ENCODE measurements at regions not wholly inside any gene's neighbourhood (a gene's known extent, or its start where the extent isn't known, plus 50 kb on each side); places are given as distances from the start of the nearest gene placed in this dataset.

DNA sequence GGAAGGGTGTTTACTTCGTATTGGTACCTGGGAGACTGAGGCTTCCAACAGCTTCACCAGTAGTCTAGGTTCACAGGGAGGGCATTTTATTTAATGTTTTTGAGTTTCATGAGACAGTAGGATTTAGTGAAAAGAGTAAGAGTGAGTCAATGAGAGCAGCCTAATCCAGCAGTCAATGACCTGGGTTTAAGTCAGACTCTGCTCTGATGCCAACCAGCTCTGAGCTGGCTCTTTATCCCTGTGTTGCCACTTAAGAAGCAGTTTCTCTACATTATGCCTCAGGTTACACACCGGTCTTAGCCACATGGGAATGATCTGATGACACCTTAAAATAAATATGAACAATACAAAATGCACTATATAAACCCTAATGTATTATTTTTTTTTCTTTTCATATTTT lies 59.4 kb upstream of the KCNMB2 start:
- no peak overlapping the region for H3K4me3 ChIP-seq (ENCODE audit: low read depth, low read length)
- no peak for DNase-seq (ENCODE audit: low read depth)
- TF ChIP-seq, protein P1, sequence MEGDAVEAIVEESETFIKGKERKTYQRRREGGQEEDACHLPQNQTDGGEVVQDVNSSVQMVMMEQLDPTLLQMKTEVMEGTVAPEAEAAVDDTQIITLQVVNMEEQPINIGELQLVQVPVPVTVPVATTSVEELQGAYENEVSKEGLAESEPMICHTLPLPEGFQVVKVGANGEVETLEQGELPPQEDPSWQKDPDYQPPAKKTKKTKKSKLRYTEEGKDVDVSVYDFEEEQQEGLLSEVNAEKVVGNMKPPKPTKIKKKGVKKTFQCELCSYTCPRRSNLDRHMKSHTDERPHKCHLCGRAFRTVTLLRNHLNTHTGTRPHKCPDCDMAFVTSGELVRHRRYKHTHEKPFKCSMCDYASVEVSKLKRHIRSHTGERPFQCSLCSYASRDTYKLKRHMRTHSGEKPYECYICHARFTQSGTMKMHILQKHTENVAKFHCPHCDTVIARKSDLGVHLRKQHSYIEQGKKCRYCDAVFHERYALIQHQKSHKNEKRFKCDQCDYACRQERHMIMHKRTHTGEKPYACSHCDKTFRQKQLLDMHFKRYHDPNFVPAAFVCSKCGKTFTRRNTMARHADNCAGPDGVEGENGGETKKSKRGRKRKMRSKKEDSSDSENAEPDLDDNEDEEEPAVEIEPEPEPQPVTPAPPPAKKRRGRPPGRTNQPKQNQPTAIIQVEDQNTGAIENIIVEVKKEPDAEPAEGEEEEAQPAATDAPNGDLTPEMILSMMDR (IDR thresholded peaks at IDR 0.05; ENCODE audit: low read depth, low read length, missing control alignments) = no peak

DNA sequence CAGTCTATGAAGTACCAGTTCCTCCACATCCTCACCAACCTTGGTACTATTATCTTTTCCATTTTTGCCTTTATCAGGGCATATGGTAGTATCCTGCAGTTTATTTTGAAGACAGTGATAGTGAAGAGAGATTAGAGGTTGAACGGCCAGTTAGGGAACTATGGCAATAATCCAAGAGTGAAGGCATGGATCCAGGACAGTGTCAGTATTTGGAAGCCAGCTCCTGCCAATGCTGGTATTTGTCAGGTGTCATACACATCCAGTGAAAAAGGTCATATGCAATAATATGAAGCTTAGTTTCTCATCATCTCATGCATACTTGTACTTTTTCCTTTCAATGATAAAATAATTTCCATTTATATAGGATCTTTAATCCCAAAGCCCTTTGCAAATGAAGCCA lies 56.8 kb upstream of the KCNMB2 start:
- H3K4me3 ChIP-seq (ENCODE audit: low read depth, low read length) = no peak overlapping the region
- DNase-seq (ENCODE audit: low read depth) = no peak
- TF ChIP-seq, protein P1 (IDR thresholded peaks at IDR 0.05; ENCODE audit: low read depth, low read length, missing control alignments) = no peak

DNA sequence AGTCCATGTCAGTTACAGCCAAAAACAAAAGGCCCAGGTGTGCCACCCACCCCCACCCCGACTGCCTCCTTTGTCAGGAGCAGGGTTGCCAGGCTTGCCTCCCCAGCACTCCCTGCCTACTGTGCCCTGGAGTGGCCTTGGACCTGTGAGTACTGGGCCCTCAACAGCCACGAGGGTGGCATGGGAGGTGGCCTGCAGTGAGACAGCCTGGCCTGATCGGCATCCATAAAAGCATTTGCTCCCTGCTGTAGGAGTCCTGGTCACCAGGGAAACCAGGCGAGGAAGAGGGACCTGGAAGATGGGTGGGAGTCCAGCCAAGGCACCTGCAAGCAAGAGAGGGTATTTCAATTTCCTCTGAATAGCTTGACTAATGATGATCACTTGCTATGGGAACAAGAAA lies 56.4 kb upstream of the KCNMB2 start:
- H3K4me3 ChIP-seq (ENCODE audit: low read depth, low read length) = no peak overlapping the region
- no peak for DNase-seq (ENCODE audit: low read depth)
- TF ChIP-seq, protein P1 (IDR thresholded peaks at IDR 0.05; ENCODE audit: low read depth, low read length, missing control alignments) = no peak

DNA sequence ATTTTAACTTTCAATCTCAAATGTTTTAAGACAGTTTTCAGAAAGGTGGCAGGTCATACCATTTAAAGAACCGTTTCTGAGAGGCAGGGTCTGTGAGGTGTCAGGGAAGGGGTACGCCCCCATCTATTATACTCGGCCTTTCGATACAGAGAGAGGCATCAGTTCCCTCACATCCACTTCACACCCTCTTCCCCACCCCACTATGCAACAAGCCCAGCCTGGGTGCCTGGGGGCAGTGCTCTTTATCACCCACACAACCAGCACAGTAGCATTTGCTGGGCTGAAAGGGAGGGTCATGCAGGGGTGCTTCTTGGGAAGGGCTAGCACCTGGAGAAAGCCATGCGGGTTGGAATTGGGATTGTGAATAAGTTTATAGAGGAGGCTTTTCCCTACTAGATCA lies 56.0 kb upstream of the KCNMB2 start:
- H3K4me3 ChIP-seq (ENCODE audit: low read depth, low read length) = no peak overlapping the region
- TF ChIP-seq, protein P1 (IDR thresholded peaks at IDR 0.05; ENCODE audit: low read depth, low read length, missing control alignments) = no peak
- no peak for DNase-seq (ENCODE audit: low read depth)

DNA sequence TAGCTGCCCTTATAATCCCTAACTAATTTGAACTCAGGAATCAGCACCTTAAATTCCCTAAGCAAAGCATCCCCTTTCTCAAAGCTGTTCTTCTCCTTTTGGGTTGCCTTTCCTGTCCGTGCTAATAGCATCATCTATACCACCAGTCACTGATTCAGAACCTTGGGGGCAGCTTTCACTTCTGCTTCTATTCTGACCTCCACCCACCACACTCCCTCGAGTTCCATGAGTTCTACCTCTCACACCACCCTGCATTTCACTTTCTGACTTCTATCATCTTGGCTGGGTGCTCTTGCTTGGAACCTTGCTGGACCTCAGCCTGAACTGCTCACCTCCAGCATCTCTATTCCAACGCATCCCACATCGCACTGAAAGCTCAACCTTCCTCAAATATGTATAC lies 55.4 kb upstream of the KCNMB2 start:
- H3K4me3 ChIP-seq (ENCODE audit: low read depth, low read length) = no peak overlapping the region
- peak; percentile 87 for DNase-seq (ENCODE audit: low read depth)
- TF ChIP-seq, protein P1 (IDR thresholded peaks at IDR 0.05; ENCODE audit: low read depth, low read length, missing control alignments) = no peak

DNA sequence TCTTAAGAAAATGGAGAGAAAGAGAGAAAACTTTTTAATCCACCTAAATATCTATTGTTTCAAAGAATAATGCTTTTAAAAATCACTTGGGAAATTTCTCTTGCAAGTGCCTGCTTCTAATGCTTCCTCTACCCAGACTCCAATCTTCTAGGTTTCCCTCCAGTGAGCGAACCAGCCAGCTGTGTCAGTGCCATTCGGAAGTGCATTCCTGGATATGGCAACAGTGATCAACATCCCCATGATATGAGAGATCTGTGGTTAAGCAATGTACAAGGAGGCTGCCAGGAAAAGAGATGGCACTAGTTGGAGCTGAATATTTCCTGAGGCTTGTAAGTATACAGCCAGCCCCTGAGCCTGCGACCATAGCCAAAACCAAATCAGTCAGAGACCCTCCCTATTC lies 53.3 kb upstream of the KCNMB2 start:
- no peak overlapping the region for H3K4me3 ChIP-seq (ENCODE audit: low read depth, low read length)
- no peak for DNase-seq (ENCODE audit: low read depth)
- TF ChIP-seq, protein P1 (IDR thresholded peaks at IDR 0.05; ENCODE audit: low read depth, low read length, missing control alignments) = no peak

DNA sequence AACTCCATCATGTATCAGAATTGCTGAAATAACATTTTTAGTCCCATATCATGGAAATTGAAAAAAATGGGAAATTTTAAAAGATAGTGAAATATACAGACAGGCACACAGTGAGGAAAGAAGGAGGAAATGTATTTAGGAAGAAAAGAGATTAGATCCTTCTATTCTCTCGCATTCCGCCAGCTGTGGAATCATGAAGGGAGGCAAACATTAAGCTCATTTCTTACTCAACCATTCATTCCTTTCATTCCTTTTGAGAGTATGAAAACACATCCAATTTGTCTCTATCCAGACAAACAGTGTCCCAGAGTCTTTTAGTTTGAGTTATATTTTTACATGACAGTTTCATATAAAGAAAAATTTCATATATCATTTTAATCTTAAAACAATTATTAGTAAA lies 52.5 kb upstream of the KCNMB2 start:
- TF ChIP-seq, protein P1 (IDR thresholded peaks at IDR 0.05; ENCODE audit: low read depth, low read length, missing control alignments) = no peak
- no peak overlapping the region for H3K4me3 ChIP-seq (ENCODE audit: low read depth, low read length)
- DNase-seq (ENCODE audit: low read depth) = no peak

Measured in GM12864 (cell line).